ENCODE measurements at regions not wholly inside any gene's neighbourhood (a gene's known extent, or its start where the extent isn't known, plus 50 kb on each side); places are given as distances from the start of the nearest gene placed in this dataset.

GRCh38 chr13:68174893-68175292 is 944.8 kb upstream of the PCDH9 start:
- Histone ChIP-seq H3K4me2 (no peak overlapping the region), H3K79me2 (ENCODE audit: insufficient read depth) (no peaks in the 10 kb centered on the region), H2AFZ (ENCODE audit: low read depth) (no peak overlapping the region), H3K27me3 (ENCODE audit: insufficient read depth) (no peaks in the 10 kb centered on the region), H3K4me1 (ENCODE audit: control insufficient read depth in 1 of 2, insufficient read depth in 2 of 2, low read depth in 1 of 2, low read length in 1 of 2) (peaks cover 6 to 8% of the 10 kb centered on the region in 2 experiments; a peak in 1 of 4 replicates), H3K9me3 (no peaks in the 10 kb centered on the region), H3F3A (replicated peaks; ENCODE audit: insufficient read depth) (peaks cover 13% of the 10 kb centered on the region), H3K9ac (no peak overlapping the region), H4K20me1 (ENCODE audit: insufficient read depth) (no peaks in the 10 kb centered on the region), H3K27ac (ENCODE audit: low read depth in 2 of 2, low read length in 1 of 2) (peak overlapping the region in 1 of 2 experiments; percentile 50; a peak in 1 of 4 replicates), H3K4me3 (ENCODE audit: low read depth in 2 of 2, low read length in 1 of 2) (no peak overlapping the region), H3K9me2 (no peaks in the 10 kb centered on the region), H3K36me3 (replicated peaks in 1 of 2; ENCODE audit: control insufficient read depth in 1 of 2, insufficient read depth in 2 of 2, low read length in 1 of 2) (no peaks in the 10 kb centered on the region)
- ChIA-PET CTCF (interaction anchor here (1.0 kb wide), 1 partner anchor 11 kb away, joined by 3 read pairs; no protein-coding TSS in a partner anchor), POLR2A (no interaction called here)
- TF ChIP-seq GATA2 (CRISPR knock-in tag; IDR thresholded peaks at IDR 0.05): peak; percentile 43
- TF ChIP-seq TEAD4 (IDR thresholded peaks at IDR 0.05; ENCODE audit: borderline replicate concordance, insufficient read depth): no peak
- no peak for TF ChIP-seq POLR2AphosphoS5 (IDR thresholded peaks at IDR 0.05; ENCODE audit: low read depth, low read length)
- TF ChIP-seq CHD2 (IDR thresholded peaks at IDR 0.05; ENCODE audit: low read length, partially characterized antibody): peak; percentile 54
- TF ChIP-seq EP300 (IDR thresholded peaks at IDR 0.05; ENCODE audit: borderline replicate concordance in 1 of 2, low read depth in 1 of 2, low read length in 1 of 2): peak in 1 of 2 experiments; percentile 70; a peak in 1 of 4 replicates
- 0 out of 2 replicates have a peak, but pooled peaks have one; percentile 13 for TF ChIP-seq TCF12 (IDR thresholded peaks at IDR 0.05)
- TF ChIP-seq, protein P1, sequence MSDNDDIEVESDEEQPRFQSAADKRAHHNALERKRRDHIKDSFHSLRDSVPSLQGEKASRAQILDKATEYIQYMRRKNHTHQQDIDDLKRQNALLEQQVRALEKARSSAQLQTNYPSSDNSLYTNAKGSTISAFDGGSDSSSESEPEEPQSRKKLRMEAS (IDR thresholded peaks at IDR 0.05; ENCODE audit: low read depth): no peak
- peak; percentile 83; the same call in 1 of the 2 replicates for TF ChIP-seq RCOR1 (IDR thresholded peaks at IDR 0.05; ENCODE audit: low read length)
- TF ChIP-seq CTCF (IDR thresholded peaks at IDR 0.05): no peak
- TF ChIP-seq MXI1 (IDR thresholded peaks at IDR 0.05; ENCODE audit: low read depth, low read length): no peak
- DNase-seq: peak; percentile 13
- WGBS (ENCODE audit: low lambda C conversion rate): 78% methylated on average over 2 of the region's 2 CpGs

GRCh38 chr13:68173111-68173510 is 943.0 kb upstream of the PCDH9 start:
- H3K4me2 ChIP-seq: no peak overlapping the region
- CTCF ChIA-PET: interaction anchor here (1.0 kb wide), 1 partner anchor 20 kb away, joined by 3 read pairs; no protein-coding TSS in a partner anchor
- POLR2A ChIA-PET: no interaction called here

More at GRCh38 chr13:68173111-68173510, 943.0 kb upstream of the PCDH9 start:
- no peak overlapping the region for H3K9ac ChIP-seq
- no peaks in the 10 kb centered on the region for H4K20me1 ChIP-seq (ENCODE audit: insufficient read depth)
- H3K4me1 ChIP-seq (ENCODE audit: control insufficient read depth in 1 of 2, insufficient read depth in 2 of 2, low read depth in 1 of 2, low read length in 1 of 2): peaks cover 6 to 8% of the 10 kb centered on the region in 2 experiments; a peak in 1 of 4 replicates
- H3K9me3 ChIP-seq: no peaks in the 10 kb centered on the region
- H3K4me3 ChIP-seq (ENCODE audit: low read depth in 2 of 2, low read length in 1 of 2): no peak overlapping the region
- H3K9me2 ChIP-seq: no peaks in the 10 kb centered on the region
- H3K27ac ChIP-seq (ENCODE audit: low read depth in 2 of 2, low read length in 1 of 2): no peak overlapping the region
- WGBS (ENCODE audit: low lambda C conversion rate): 41% methylated on average over 2 of the region's 2 CpGs
- H3F3A ChIP-seq (replicated peaks; ENCODE audit: insufficient read depth): peaks cover 13% of the 10 kb centered on the region
- H2AFZ ChIP-seq (ENCODE audit: low read depth): no peak overlapping the region
- H3K79me2 ChIP-seq (ENCODE audit: insufficient read depth): no peaks in the 10 kb centered on the region
- H3K36me3 ChIP-seq (replicated peaks in 1 of 2; ENCODE audit: control insufficient read depth in 1 of 2, insufficient read depth in 2 of 2, low read length in 1 of 2): no peaks in the 10 kb centered on the region
- TF ChIP-seq TCF12 (IDR thresholded peaks at IDR 0.05) (peak; percentile 59), SIN3A (IDR thresholded peaks at IDR 0.05; ENCODE audit: borderline replicate concordance, low read depth, low read length) (no peak), GABPA (IDR thresholded peaks at IDR 0.05; ENCODE audit: low read depth) (no peak), NFIC (IDR thresholded peaks at IDR 0.05; ENCODE audit: borderline replicate concordance) (peak; percentile 20; the same call in 1 of the 2 replicates)
- TF ChIP-seq, protein P2, sequence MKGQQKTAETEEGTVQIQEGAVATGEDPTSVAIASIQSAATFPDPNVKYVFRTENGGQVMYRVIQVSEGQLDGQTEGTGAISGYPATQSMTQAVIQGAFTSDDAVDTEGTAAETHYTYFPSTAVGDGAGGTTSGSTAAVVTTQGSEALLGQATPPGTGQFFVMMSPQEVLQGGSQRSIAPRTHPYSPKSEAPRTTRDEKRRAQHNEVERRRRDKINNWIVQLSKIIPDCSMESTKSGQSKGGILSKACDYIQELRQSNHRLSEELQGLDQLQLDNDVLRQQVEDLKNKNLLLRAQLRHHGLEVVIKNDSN (IDR thresholded peaks at IDR 0.05; ENCODE audit: borderline replicate concordance, low read depth): no peak
- TF ChIP-seq, protein P3, sequence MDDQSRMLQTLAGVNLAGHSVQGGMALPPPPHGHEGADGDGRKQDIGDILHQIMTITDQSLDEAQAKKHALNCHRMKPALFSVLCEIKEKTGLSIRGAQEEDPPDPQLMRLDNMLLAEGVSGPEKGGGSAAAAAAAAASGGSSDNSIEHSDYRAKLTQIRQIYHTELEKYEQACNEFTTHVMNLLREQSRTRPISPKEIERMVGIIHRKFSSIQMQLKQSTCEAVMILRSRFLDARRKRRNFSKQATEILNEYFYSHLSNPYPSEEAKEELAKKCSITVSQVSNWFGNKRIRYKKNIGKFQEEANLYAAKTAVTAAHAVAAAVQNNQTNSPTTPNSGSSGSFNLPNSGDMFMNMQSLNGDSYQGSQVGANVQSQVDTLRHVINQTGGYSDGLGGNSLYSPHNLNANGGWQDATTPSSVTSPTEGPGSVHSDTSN (IDR thresholded peaks at IDR 0.05): 0 out of 2 replicates have a peak, but pooled peaks have one; percentile 26
- no peak for DNase-seq
- no peaks in the 10 kb centered on the region for H3K27me3 ChIP-seq (ENCODE audit: insufficient read depth)

Measured in SK-N-SH (cell line).